GM12865 (cell line): ENCODE measurements at regions not wholly inside any gene's neighbourhood (a gene's known extent, or its start where the extent isn't known, plus 50 kb on each side); places are given as distances from the start of the nearest gene placed in this dataset.

Source experiments
- DNase-seq: peaks from one replicate; pipeline ENCODE4 v3.0.0; 2010; ENCODE audit warnings: low read depth
- H3K4me3 ChIP-seq: 2 replicates; pipeline ENCODE4 v1.5.1; 2011; ENCODE audit warnings: mild to moderate bottlenecking, low read depth, low read length, control low read depth
- CTCF ChIP-seq: IDR thresholded peaks from 2 replicates; pipeline ENCODE4 v1.5.1; 2011; ENCODE audit warnings: low read length, control low read depth, low read depth, inconsistent platforms; ENCODE audit not compliant: insufficient read depth; ENCODE audit errors: missing control alignments

- H3K4me3 ChIP-seq: no peak overlapping the region
- TF ChIP-seq CTCF: no peak
- no peak for DNase-seq
Observed at GRCh38 chr4:24060932-24061331, 171.1 kb upstream of the PPARGC1A start.

- DNase-seq: no peak
- H3K4me3 ChIP-seq: no peak overlapping the region
- no peak for TF ChIP-seq CTCF
Observed at GRCh38 chr4:24059839-24060238, 170.0 kb upstream of the PPARGC1A start.

GRCh38 chr4:24057915-24058559 is 168.2 kb upstream of the PPARGC1A start:
- no peak for TF ChIP-seq CTCF
- no peak for DNase-seq
- no peak overlapping the region for H3K4me3 ChIP-seq

GRCh38 chr4:24056289-24056688 is 166.4 kb upstream of the PPARGC1A start:
- no peak for TF ChIP-seq CTCF
- no peak overlapping the region for H3K4me3 ChIP-seq
- DNase-seq: no peak

- H3K4me3 ChIP-seq: no peak overlapping the region
- TF ChIP-seq CTCF: no peak
- no peak for DNase-seq
Observed at GRCh38 chr4:24055623-24056022, 165.8 kb upstream of the PPARGC1A start.

DNA sequence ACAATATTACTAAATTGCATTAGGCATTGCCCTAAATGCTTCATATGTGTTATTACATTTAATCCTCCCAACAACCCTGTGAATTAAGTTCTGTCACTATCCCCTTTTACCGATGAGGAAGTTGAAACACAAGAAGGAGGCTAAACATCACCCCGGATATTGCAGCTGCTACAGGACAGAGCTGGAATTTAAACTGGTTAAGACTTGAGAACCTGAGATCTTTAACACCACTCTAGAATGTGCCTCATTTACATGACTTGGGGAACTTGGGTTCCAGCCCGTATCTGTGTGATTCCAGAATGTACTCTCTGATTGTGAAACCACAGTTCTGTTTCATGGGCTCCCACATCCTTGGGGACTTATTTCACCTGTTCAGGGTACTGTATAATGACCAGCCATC is 165.1 kb upstream of the PPARGC1A start:
- no peak for TF ChIP-seq CTCF
- DNase-seq: no peak
- H3K4me3 ChIP-seq: no peak overlapping the region

DNA sequence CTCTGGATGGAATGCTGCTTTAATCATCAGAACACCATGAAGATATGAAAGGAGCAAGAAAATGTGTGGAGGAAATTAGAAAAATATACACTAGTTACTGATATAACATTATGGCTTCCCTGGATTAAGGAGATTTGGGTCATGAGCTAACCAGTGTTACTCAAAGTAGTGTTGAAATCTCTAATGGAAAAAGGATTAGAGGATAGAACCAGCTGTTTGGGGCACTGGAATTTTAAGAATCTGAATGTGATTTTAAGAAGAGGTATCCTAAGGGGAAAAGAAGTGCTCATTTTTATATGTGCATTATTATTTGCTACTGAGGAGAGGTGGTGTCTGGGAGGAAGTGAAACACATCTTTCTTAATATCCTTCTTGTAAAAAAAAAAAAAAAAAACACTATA is 164.1 kb upstream of the PPARGC1A start:
- TF ChIP-seq CTCF: no peak
- DNase-seq: no peak
- H3K4me3 ChIP-seq: no peak overlapping the region
